HL-60 (cell line): ENCODE measurements at regions not wholly inside any gene's neighbourhood (a gene's known extent, or its start where the extent isn't known, plus 50 kb on each side); places are given as distances from the start of the nearest gene placed in this dataset.

Experiments used
- CTCF ChIP-seq: IDR thresholded peaks from one replicate; pipeline ENCODE4 v1.5.1; 2011; ENCODE audit warnings: low read length, control low read depth, inconsistent platforms; ENCODE audit not compliant: insufficient read depth
- GABPA ChIP-seq: IDR thresholded peaks from 2 replicates; pipeline ENCODE4 v1.6.1; 2012; ENCODE audit warnings: low read depth
- POLR2AphosphoS5 ChIP-seq: IDR thresholded peaks from 2 replicates; pipeline ENCODE4 v1.6.1; 2012; ENCODE audit warnings: low read depth
- TF ChIP-seq, protein P1 (sequence below): IDR thresholded peaks from 2 replicates; pipeline ENCODE4 v1.6.1; 2012; ENCODE audit warnings: low read depth; ENCODE audit not compliant: insufficient replicate concordance

DNA sequence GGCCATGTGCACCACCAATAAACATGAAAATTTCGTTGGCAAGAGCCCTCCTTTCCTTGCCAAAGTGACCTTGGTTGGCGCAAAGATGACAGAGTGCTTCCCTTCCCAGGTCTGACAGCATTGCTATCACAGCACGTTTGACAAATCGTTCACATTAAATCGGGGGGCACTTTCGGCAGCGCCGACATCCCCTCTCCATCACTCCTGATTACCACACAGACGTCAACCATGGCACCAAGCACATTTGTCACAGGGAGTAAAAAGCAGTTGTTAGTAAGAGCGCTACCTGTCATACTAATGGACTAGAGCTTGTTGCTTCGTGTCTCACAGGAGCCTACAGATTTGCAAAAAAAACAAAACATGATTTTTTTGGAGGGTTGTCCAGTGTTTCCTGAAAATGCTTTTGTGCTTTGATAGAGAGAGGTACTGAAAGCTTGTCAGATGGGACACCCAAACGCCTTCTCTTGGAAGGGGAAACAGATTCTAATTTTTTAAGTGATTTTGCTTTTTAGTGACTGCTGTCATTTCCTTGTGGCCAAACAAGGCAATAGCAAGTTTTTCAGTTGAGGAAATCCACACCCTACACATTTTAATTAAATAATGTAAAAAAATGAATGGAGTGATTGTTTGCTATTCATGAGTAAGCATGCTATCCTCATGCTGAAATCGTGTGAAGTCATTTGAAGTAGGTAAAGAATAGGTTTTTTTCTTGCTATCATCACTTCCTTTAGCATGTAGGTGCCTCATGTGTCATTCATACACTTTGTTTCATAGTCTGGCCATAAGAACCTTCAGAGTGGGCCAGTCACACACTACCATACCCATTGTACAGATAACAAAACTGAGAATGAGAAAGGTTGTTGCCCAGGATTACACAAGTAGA is 682.8 kb upstream of the WWC1 start:
- TF ChIP-seq CTCF (no peak), POLR2AphosphoS5 (no peak), GABPA (no peak)
- TF ChIP-seq, protein P1, sequence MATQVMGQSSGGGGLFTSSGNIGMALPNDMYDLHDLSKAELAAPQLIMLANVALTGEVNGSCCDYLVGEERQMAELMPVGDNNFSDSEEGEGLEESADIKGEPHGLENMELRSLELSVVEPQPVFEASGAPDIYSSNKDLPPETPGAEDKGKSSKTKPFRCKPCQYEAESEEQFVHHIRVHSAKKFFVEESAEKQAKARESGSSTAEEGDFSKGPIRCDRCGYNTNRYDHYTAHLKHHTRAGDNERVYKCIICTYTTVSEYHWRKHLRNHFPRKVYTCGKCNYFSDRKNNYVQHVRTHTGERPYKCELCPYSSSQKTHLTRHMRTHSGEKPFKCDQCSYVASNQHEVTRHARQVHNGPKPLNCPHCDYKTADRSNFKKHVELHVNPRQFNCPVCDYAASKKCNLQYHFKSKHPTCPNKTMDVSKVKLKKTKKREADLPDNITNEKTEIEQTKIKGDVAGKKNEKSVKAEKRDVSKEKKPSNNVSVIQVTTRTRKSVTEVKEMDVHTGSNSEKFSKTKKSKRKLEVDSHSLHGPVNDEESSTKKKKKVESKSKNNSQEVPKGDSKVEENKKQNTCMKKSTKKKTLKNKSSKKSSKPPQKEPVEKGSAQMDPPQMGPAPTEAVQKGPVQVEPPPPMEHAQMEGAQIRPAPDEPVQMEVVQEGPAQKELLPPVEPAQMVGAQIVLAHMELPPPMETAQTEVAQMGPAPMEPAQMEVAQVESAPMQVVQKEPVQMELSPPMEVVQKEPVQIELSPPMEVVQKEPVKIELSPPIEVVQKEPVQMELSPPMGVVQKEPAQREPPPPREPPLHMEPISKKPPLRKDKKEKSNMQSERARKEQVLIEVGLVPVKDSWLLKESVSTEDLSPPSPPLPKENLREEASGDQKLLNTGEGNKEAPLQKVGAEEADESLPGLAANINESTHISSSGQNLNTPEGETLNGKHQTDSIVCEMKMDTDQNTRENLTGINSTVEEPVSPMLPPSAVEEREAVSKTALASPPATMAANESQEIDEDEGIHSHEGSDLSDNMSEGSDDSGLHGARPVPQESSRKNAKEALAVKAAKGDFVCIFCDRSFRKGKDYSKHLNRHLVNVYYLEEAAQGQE: no peak
